Nephron progenitor cell (in vitro differentiated cells): ENCODE measurements at regions not wholly inside any gene's neighbourhood (a gene's known extent, or its start where the extent isn't known, plus 50 kb on each side); places are given as distances from the start of the nearest gene placed in this dataset.

Source experiments
- DNase-seq: peaks from one replicate; pipeline ENCODE4 v3.0.0; 2021
- H3K27ac Mint-ChIP-seq: 2 replicates; pipeline ENCODE4 v1.8.0; 2021; ENCODE audit warnings: mild to moderate bottlenecking, moderate library complexity, mixed read lengths
- H3K27me3 Mint-ChIP-seq: 2 replicates; pipeline ENCODE4 v1.8.0; 2021; ENCODE audit warnings: mild to moderate bottlenecking, low read depth, mixed read lengths; ENCODE audit not compliant: poor library complexity
- H3K36me3 Mint-ChIP-seq: 2 replicates; pipeline ENCODE4 v1.8.0; 2021; ENCODE audit warnings: low read depth, mixed read lengths
- H3K4me1 Mint-ChIP-seq: 2 replicates; pipeline ENCODE4 v1.8.0; 2021; ENCODE audit warnings: mixed read lengths
- H3K4me3 Mint-ChIP-seq: 2 replicates; pipeline ENCODE4 v1.8.0; 2021; ENCODE audit warnings: mild to moderate bottlenecking, moderate library complexity, mixed read lengths
- H3K9me3 Mint-ChIP-seq: 2 replicates; pipeline ENCODE4 v1.8.0; 2021; ENCODE audit warnings: mild to moderate bottlenecking, moderate library complexity, mixed read lengths
- CTCF ChIP-seq: fragments of 200-600 bp; sonication (generic); IDR thresholded peaks from 2 replicates; pipeline ENCODE4 v1.5.0; 2021; ENCODE audit warnings: antibody characterized with exemption

GRCh38 chr4:56746639-56747038, 65.5 kb upstream of the HOPX start:
- no peaks in the 10 kb centered on the region for H3K4me1 Mint-ChIP-seq
- H3K4me3 Mint-ChIP-seq: no peak overlapping the region

GRCh38 chr4:56745042-56745441, 63.9 kb upstream of the HOPX start:
- TF ChIP-seq CTCF: no peak
- H3K27ac Mint-ChIP-seq: no peak overlapping the region
- H3K9me3 Mint-ChIP-seq: peaks cover 39% of the 10 kb centered on the region
- H3K27me3 Mint-ChIP-seq: peaks cover 6% of the 10 kb centered on the region
- DNase-seq: no peak
- no peaks in the 10 kb centered on the region for H3K4me1 Mint-ChIP-seq
- H3K36me3 Mint-ChIP-seq: peaks cover 11% of the 10 kb centered on the region
- no peak overlapping the region for H3K4me3 Mint-ChIP-seq

More at GRCh38 chr4:56746639-56747038, 65.5 kb upstream of the HOPX start:
- DNase-seq: no peak
- peaks cover 53% of the 10 kb centered on the region for H3K9me3 Mint-ChIP-seq
- TF ChIP-seq CTCF: no peak
- H3K27ac Mint-ChIP-seq: no peak overlapping the region
- peaks cover 14% of the 10 kb centered on the region for H3K36me3 Mint-ChIP-seq
- peaks cover 6% of the 10 kb centered on the region for H3K27me3 Mint-ChIP-seq

- Mint-ChIP-seq H3K27me3 (peaks cover 6% of the 10 kb centered on the region), H3K4me1 (peaks cover 8% of the 10 kb centered on the region), H3K4me3 (no peak overlapping the region)
Observed at GRCh38 chr4:56744030-56744429, 62.9 kb upstream of the HOPX start.

DNA sequence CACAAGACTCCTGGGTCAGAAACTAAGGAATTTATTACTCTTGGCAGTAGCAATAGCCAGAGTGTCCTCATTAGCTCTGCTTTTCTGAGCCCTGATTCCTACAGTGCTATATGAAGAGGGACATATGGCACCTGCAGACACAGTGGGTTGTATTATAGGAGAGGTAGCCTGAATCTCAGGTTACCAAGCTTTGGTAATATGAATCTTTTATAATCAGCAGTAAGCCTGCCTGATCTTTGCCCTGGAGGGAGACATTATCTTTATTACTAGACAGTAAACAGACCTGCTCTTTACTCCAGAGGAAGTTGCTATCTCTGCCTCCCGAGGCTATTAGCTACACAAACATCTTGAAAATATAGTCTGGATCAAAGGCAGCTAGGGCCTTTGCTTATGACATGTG, 62.5 kb upstream of the HOPX start:
- no peak for DNase-seq
- H3K36me3 Mint-ChIP-seq: peaks cover 11% of the 10 kb centered on the region
- peaks cover 6% of the 10 kb centered on the region for H3K27me3 Mint-ChIP-seq
- H3K27ac Mint-ChIP-seq: no peak overlapping the region
- peaks cover 36% of the 10 kb centered on the region for H3K9me3 Mint-ChIP-seq
- TF ChIP-seq CTCF: no peak
- H3K4me1 Mint-ChIP-seq: peaks cover 13% of the 10 kb centered on the region
- no peak overlapping the region for H3K4me3 Mint-ChIP-seq

More at GRCh38 chr4:56744030-56744429, 62.9 kb upstream of the HOPX start:
- Mint-ChIP-seq H3K36me3 (peaks cover 11% of the 10 kb centered on the region), H3K9me3 (peaks cover 36% of the 10 kb centered on the region), H3K27ac (no peak overlapping the region)
- no peak for TF ChIP-seq CTCF
- DNase-seq: no peak

DNA sequence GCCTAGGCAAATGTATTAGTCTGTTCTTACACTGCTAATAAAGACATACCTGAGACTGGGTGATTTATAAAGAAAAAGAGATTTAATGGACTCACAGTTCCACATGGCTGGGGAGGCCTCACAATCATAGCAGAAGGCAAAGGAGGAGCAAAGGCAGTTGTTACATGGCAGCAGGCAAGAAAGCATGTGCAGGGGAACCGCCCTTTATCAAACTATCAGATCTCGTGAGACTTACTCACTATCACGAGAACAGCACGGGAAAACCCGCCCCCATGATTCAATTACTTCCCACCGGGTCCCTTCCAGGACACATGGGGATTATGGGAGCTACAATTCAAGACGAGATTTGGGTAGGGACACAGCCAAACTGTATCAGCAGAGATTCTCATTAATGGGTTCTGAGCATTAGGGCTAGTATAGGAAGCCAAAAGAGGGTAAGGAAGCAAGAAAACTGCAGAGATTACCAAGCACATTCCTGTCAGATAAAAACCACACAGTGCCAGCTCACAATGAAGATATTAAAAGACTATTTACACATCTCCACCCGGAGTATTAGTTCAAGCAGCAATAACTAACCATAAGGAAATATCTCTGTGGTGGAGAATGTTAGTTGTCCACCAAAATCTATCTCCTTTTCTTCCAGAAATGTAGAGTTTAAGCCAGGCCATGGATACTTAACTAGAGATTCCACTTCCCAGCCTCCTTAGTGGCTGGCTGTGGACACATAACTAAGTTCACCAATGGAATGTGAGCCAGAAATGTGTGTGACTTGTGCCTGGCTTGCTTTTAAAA, 61.2 kb upstream of the HOPX start:
- Mint-ChIP-seq H3K4me1 (peaks cover 20% of the 10 kb centered on the region), H3K9me3 (peaks cover 40% of the 10 kb centered on the region), H3K27me3 (peaks cover 6% of the 10 kb centered on the region), H3K4me3 (no peak overlapping the region), H3K36me3 (peaks cover 14% of the 10 kb centered on the region), H3K27ac (no peak overlapping the region)
- DNase-seq: no peak
- no peak for TF ChIP-seq CTCF

DNA sequence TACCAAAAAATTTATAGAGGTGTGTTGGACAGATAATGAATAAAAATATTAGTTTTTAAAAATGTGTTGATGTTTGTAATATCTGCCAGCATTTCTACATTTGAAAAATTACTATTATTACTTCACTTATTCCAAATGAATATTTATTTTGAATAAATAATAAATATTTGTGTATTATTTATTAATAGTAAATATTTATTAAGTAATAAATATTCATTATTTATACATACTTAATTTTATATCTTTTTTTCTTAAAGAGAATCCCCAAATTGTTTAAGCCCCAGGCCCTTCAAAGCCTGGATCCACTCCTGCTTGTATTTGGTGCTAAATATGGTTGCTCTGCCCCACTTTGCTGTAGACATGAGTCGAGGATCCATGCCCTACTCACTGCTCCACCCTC, 60.5 kb upstream of the HOPX start:
- no peak overlapping the region for H3K27ac Mint-ChIP-seq
- peaks cover 44% of the 10 kb centered on the region for H3K9me3 Mint-ChIP-seq
- no peak for DNase-seq
- H3K27me3 Mint-ChIP-seq: peaks cover 2% of the 10 kb centered on the region
- peaks cover 16% of the 10 kb centered on the region for H3K36me3 Mint-ChIP-seq
- H3K4me3 Mint-ChIP-seq: no peak overlapping the region
- no peak for TF ChIP-seq CTCF
- H3K4me1 Mint-ChIP-seq: peaks cover 20% of the 10 kb centered on the region
